Muscle of leg (tissue), 3 donors: ENCODE measurements at regions not wholly inside any gene's neighbourhood (a gene's known extent, or its start where the extent isn't known, plus 50 kb on each side); places are given as distances from the start of the nearest gene placed in this dataset.

Experiments
- DNase-seq: peaks from one replicate; pipeline ENCODE4 v3.0.0; 2013
- H3K27ac ChIP-seq: one replicate; pipeline ENCODE4 v1.5.1; 2013; ENCODE audit warnings: mild to moderate bottlenecking, low read length, control low read depth
- H3K27me3 ChIP-seq: one replicate; pipeline ENCODE4 v1.6.1; 2013; ENCODE audit warnings: low read length; ENCODE audit not compliant: control insufficient read depth, insufficient read depth
- H3K36me3 ChIP-seq: one replicate; pipeline ENCODE4 v1.6.1; 2013; ENCODE audit warnings: low read length; ENCODE audit not compliant: control insufficient read depth, insufficient read depth
- H3K4me1 ChIP-seq: one replicate; pipeline ENCODE4 v1.6.1; 2013; ENCODE audit warnings: low read length; ENCODE audit not compliant: control insufficient read depth, insufficient read depth
- H3K4me3 ChIP-seq: one replicate; pipeline ENCODE4 v1.5.1; 2013; ENCODE audit warnings: low read length, control low read depth
- H3K9me3 ChIP-seq: replicated peaks from 2 replicates; pipeline ENCODE4 v1.6.1; 2013; ENCODE audit warnings: low read depth, low read length; ENCODE audit not compliant: control insufficient read depth
- WGBS: methylation state at CpG from one replicate; pipeline ENCODE4 v1.1.5; 2013; ENCODE audit warnings: missing lambda C conversion rate; ENCODE audit not compliant: insufficient coverage; 5-methylcytosine and 5-hydroxymethylcytosine counted together

DNA sequence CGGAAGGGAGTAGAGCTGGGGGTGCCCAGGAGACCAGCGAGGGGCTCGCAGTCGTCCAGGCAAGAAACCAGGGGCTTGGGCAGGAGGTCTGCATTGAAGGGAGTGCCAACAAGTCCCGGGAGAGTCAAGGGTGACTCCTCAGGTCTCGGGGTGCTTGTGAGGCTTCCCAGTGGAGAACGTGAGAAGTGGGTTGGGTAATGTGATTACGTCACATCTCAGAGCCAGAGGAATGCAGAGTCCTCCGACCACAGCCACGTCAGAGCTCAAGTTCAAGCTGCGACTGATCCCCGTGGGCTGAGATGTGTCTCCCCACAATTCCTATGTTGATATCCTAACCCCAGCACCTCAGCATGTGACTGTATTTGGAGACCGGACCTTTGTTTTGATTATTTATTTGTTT, 89.7 kb upstream of the SHANK2 start:
- Histone ChIP-seq H3K36me3 (no peaks in the 10 kb centered on the region), H3K27ac (no peak overlapping the region), H3K9me3 (no peaks in the 10 kb centered on the region), H3K4me3 (no peak overlapping the region), H3K4me1 (peaks cover 10% of the 10 kb centered on the region), H3K27me3 (peaks cover 11% of the 10 kb centered on the region)
- DNase-seq: no peak
- WGBS: 74% methylated on average over 8 of the region's 13 CpGs

- no peak overlapping the region for H3K4me3 ChIP-seq
- H3K4me1 ChIP-seq: peaks cover 10% of the 10 kb centered on the region
- no peak for DNase-seq
- H3K36me3 ChIP-seq: no peaks in the 10 kb centered on the region
- H3K27me3 ChIP-seq: peaks cover 11% of the 10 kb centered on the region
- no peaks in the 10 kb centered on the region for H3K9me3 ChIP-seq
- 94% methylated on average over 6 of the region's 9 CpGs for WGBS
- H3K27ac ChIP-seq: no peak overlapping the region
Observed at GRCh38 chr11:71341596-71341995, 89.2 kb upstream of the SHANK2 start.

- H3K9me3 ChIP-seq: no peaks in the 10 kb centered on the region
Observed at GRCh38 chr11:71341173-71341572, 88.8 kb upstream of the SHANK2 start.

DNA sequence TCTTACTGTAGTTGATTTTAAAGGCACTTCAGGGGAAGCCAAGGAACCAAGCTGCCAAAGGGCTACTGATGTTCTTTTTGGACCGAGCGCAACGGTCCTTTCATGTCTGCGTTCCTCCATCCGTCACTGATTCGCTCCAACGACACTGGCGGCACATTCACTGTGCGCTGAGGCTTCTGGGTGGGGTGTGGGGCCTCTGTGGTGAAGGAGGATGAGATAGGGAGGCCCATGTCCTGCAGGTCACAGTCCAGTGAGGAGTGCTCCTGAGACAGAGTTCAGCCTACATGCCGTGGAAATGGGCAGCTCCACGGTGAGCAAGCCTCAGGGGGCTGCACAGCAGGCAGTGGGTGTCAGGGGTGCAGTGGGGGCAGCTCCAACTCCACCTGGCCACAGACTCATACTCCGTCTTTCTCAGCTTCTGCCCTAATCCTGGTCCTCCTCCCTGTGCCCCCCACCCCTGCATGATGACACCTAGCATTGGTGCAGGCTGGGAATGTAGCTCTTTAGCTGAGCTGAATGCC, 87.8 kb upstream of the SHANK2 start:
- H3K27ac ChIP-seq: no peak overlapping the region
- peaks cover 10% of the 10 kb centered on the region for H3K4me1 ChIP-seq
- H3K36me3 ChIP-seq: no peaks in the 10 kb centered on the region
- no peaks in the 10 kb centered on the region for H3K9me3 ChIP-seq
- no peak for DNase-seq
- H3K27me3 ChIP-seq: peaks cover 14% of the 10 kb centered on the region
- 74% methylated on average over 9 of the region's 12 CpGs for WGBS
- H3K4me3 ChIP-seq: no peak overlapping the region

More at GRCh38 chr11:71341173-71341572, 88.8 kb upstream of the SHANK2 start:
- Histone ChIP-seq H3K4me3 (no peak overlapping the region), H3K27me3 (peaks cover 11% of the 10 kb centered on the region), H3K36me3 (no peaks in the 10 kb centered on the region), H3K4me1 (peaks cover 10% of the 10 kb centered on the region), H3K27ac (no peak overlapping the region)
- no peak for DNase-seq
- 89% methylated on average over 8 of the region's 8 CpGs for WGBS

DNA sequence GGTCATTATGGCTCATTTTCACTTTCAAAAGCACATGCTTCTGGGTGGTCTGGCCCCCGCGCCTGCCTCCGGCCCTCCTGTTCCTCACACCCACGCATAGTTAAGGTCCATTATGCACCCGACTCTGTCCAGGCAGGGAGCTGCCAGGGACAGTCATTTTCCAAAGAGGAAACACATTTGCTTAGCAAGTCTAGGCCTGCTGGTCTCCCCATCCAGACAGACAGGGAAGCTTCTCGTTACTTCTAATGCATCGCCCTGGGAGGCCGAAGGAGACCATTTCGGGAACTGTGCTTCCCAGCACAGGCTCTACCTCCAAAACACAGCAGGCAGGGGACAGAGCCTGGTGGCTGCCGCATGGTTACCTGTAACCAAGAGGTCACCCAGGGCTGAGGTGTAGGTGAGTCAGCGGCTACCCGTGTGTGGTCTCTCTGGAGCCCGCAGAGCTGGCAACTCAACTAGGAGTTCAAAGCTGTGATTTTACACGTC, 87.1 kb upstream of the SHANK2 start:
- no peaks in the 10 kb centered on the region for H3K36me3 ChIP-seq
- H3K4me1 ChIP-seq: peaks cover 10% of the 10 kb centered on the region
- H3K9me3 ChIP-seq: no peaks in the 10 kb centered on the region
- no peak overlapping the region for H3K4me3 ChIP-seq
- peak; percentile 42 for DNase-seq
- no peak overlapping the region for H3K27ac ChIP-seq
- peaks cover 11% of the 10 kb centered on the region for H3K27me3 ChIP-seq
- WGBS: 46% methylated on average over 10 of the region's 14 CpGs

DNA sequence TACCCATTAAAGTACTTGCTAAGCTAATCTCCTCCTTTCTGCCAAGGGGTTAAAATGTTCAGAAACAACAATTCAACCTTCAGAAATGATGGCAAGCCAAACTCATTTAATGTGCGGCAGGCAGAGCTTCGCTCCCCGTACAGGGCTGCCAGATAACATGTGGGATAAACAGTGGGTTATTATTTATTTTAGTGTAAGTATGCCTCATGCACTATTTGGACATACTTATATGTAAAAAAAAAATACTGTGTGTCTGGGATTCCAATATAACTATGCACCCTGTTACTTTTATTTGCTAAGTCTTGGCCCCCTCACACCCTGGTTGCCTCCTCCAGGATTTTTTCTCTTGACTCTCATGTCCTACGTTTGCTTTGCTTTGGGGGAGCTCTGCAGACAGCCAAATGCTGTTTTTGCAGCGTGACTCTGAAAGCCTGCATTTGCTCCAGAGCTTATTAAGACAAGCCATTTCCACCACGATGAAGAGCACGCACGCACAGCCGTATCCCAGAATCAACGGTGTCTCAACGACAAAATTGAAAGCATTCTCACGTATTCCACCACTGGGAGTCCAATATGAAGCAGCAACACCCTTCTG, 86.5 kb upstream of the SHANK2 start:
- Histone ChIP-seq H3K27ac (no peak overlapping the region), H3K4me1 (peaks cover 10% of the 10 kb centered on the region), H3K4me3 (no peak overlapping the region), H3K9me3 (no peaks in the 10 kb centered on the region), H3K36me3 (no peaks in the 10 kb centered on the region), H3K27me3 (peaks cover 11% of the 10 kb centered on the region)
- 30% methylated on average over 9 of the region's 12 CpGs for WGBS
- peak; percentile 49 for DNase-seq

DNA sequence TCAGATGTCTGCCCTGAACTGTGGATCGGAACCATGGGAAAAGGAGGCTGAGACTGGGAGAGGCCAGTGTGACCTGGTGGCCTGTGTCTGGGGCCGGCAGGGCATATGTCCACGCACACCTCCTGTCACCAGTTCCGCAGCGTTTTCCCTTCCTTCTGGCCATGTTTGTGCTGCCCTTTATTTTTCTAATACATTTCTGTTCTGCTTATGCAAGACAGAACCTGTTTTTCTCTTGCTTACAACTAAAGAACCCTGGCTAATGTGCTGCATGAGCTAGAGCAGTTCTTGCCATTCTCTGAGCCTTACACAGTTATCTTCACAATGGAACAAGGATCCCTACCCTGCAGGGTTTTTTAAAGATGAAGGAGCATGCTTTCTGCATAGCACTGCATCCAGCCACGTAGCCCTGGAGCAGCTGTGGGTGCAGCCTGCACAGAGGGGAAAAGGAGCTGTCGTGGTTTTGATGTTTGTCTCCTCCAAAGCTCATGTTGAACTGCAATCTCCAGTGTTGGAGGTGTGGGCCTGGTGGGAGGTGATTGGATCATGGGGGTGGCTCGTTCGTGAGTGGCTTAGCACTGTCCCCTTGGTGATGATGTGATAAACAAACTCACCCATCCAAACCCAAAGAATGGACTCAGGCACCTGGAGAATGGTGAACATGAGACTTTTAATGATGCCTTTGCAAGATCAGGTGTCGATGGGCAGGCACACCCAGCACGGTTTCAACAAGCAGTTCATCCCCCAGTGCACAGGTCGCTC, 84.8 kb upstream of the SHANK2 start:
- WGBS: 82% methylated on average over 8 of the region's 12 CpGs
- Histone ChIP-seq H3K9me3 (no peaks in the 10 kb centered on the region), H3K27me3 (peaks cover 9% of the 10 kb centered on the region), H3K27ac (no peak overlapping the region), H3K4me3 (no peak overlapping the region), H3K4me1 (peaks cover 10% of the 10 kb centered on the region), H3K36me3 (no peaks in the 10 kb centered on the region)
- no peak for DNase-seq

DNA sequence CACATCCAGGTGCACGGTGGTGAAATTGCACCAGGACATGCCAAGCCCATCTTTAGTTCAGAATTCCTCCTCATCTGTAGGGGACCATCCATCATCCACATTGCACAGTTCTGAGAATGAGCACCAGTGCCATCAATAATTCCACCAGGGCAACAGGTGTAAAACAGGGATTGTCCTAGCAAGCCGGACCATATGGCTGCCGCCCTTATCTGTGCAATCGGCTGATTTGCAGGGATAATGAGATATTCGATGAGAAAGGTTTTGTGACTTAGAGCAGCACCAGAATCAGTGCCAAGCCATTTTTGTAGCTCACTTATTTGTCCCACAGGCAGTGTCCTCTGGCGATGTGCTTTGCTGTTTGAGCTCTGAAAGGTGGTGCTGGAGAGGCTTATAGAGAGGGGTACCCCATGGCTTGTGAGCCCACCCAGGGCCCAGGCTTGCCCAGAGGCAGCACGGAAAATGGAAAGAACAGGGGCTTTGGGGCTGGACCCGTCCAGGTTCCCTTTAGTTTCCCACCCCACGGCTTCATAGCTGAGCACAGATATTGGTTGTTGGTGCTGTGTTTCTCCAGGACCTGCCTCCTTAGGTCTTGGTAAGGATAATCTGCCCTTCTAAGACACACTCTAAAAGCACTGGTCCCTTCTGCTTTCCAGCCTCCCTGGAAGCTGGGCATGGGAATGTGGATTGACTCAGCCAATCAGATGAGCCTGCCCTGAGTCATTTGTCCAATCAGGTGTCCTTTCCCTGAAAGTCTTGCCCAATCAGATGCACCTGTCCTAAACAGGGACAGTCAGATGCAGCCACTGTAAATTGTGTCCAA, 84.0 kb upstream of the SHANK2 start:
- DNase-seq: no peak
- no peak overlapping the region for H3K27ac ChIP-seq
- no peaks in the 10 kb centered on the region for H3K9me3 ChIP-seq
- H3K4me1 ChIP-seq: peaks cover 10% of the 10 kb centered on the region
- no peak overlapping the region for H3K4me3 ChIP-seq
- 67% methylated on average over 4 of the region's 9 CpGs for WGBS
- H3K27me3 ChIP-seq: peaks cover 7% of the 10 kb centered on the region
- no peaks in the 10 kb centered on the region for H3K36me3 ChIP-seq

DNA sequence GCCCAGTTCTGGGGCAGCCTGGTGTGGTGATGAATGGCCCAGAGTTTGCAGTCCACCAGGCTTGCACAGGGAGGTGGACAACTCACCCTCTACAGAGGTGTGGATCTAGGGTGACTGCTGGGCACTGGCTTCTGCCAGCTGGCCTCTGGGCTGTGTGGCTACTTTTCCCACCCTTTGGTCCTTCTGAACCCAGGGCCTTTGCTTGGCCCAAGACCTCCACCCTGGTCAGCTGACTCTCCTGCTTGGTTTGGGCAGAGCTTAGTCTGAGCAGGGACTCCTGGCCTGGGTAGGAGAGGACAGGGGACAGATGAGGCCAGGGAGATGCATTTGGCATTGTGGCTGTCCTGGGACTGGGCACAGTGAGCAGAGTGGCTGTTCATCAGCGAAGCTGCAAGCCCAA, 83.0 kb upstream of the SHANK2 start:
- H3K4me1 ChIP-seq: peaks cover 10% of the 10 kb centered on the region
- no peaks in the 10 kb centered on the region for H3K36me3 ChIP-seq
- no peak overlapping the region for H3K4me3 ChIP-seq
- H3K27ac ChIP-seq: no peak overlapping the region
- 83% methylated on average over 1 of the region's 1 CpG for WGBS
- DNase-seq: no peak
- no peaks in the 10 kb centered on the region for H3K9me3 ChIP-seq
- peaks cover 5% of the 10 kb centered on the region for H3K27me3 ChIP-seq

DNA sequence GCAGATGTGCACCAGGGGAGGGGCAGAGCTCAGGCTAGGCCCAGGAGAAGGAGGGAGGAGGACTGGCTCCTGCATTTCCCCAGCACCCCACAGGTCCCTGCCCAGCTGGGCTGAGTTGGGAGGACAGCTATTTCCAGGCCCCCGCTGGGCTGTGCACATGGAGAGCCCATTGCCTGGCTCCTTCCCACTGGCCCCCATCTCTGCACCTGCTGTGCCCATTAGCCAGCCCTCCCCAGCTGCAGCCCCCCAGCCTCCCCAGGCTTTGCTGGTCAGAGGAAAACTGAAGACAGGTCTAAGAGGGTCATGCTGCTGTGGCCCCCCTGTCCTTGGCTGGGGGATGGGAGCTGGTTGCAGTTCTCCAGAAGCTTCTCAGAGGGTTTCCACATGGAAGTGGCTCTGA, 81.8 kb upstream of the SHANK2 start:
- no peaks in the 10 kb centered on the region for H3K9me3 ChIP-seq
- H3K27ac ChIP-seq: no peak overlapping the region
- H3K36me3 ChIP-seq: no peaks in the 10 kb centered on the region
- peaks cover 2% of the 10 kb centered on the region for H3K27me3 ChIP-seq
- WGBS: 100% methylated on average over 1 of the region's 1 CpG
- H3K4me3 ChIP-seq: no peak overlapping the region
- no peak for DNase-seq
- H3K4me1 ChIP-seq: peaks cover 4% of the 10 kb centered on the region
